Activated naive CD8-positive, alpha-beta T cell treated with anti-CD3 and anti-CD28 coated beads, Interleukin-2, amount 50 U/mL, for 16 hours (primary cell): ENCODE measurements at regions not wholly inside any gene's neighbourhood (a gene's known extent, or its start where the extent isn't known, plus 50 kb on each side); places are given as distances from the start of the nearest gene placed in this dataset.

ENCODE experiments used
- DNase-seq: peaks from one replicate; pipeline ENCODE4 v3.0.0-alpha.2; 2020; ENCODE audit warnings: low read depth, low spot score

DNA sequence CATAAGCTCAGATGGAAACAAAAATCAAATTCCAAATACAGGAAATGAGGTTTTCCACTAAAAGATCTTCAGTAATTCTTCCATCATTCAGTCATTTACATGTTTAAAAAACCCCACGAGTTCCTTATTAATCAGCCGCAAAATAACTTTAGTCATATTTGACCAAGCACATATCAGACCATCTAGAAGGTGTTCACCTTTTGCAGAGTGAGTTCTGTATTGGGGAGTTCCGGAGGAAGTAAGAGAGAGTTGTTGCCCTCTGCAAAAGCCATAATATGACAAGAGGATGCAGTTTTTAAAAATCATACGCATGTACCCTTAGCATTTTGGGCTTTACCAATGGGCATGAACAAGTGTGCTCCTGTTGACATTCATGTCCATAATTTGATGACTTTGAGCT, 61.6 kb downstream of the CCR1 start:
- no peak for DNase-seq

DNA sequence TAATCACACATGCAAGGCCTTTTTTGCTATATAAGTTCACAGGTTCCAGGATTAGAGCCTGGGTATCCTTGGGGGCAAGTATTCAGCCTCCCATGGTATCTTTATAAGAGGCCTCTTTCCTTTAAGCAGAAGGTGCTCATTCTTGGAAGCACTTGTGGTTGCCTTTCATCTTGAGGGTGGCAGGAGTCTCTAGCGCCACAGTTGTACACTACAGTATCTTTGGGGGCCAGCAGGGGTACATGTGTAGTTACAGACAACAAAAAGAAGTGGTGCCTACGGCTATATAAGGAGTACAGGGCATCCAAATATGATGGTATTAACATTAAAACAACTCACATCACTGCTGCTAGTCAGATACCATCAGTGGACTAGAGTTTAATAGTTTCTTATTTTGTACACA, 62.1 kb downstream of the CCR1 start:
- DNase-seq: no peak

DNA sequence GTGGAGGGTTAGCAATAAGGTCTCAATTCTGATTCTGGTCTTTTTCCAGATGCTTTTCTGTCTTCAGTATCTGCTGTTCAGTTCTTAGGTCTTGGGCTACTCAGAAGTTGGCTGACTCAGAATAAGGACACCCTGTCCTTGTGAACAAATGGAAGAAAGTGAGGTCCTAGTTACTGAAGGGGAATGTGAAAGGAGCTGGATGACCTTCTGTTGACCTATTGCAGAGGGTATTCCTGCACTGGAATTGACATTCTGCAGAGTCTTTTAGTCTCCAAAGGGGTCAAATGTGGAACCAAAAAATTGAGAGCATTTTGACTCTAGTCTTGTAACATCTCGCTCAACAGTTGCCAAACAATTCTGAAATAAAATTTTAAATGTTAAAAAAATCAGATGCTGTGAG, 63.0 kb downstream of the CCR1 start:
- no peak for DNase-seq

DNA sequence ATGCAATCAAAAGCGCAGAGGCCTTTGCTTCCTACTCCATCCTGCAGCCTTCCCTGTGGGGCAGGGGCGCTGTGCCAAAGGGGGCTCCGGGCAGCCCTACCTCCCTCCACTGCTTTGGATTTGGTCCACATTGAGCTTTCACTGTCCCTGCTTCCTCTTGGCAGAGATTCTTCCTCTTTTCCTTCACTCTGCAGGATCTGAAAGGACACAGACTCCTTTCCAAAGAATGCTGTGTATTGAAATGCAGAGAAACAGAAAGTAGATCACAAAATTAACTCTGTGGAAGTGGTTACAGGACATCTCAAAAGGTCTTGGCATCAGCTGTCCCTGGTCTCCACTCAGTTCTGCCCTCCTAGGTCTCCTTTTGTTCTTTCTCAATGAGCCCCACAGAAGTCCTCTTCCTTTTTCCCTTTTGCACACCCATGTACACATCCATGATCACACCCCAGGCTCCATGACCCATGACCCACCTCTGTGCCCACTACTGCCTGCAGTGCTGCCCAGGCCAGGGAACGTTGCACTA, 64.1 kb downstream of the CCR1 start:
- no peak for DNase-seq

DNA sequence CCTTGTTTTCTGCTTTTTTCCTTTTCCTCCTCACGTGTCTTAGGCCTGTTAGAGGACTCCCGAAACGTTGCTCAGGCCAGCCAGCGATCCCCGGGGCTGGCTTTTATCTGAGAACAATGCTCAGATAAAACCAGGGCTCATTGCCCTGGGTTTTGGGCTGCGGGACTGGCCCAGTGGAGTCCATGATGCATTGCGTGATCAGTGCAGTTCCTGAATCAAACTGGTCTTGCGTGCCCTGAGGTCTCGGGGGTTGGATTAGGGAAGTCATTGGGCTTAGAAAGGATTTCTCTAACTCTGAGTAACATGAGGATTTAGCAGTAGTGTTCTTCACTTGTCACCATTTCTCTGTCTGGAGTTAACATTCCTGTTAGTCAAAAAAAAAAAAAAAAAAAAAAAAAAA, 66.3 kb downstream of the CCR1 start:
- DNase-seq: no peak

DNA sequence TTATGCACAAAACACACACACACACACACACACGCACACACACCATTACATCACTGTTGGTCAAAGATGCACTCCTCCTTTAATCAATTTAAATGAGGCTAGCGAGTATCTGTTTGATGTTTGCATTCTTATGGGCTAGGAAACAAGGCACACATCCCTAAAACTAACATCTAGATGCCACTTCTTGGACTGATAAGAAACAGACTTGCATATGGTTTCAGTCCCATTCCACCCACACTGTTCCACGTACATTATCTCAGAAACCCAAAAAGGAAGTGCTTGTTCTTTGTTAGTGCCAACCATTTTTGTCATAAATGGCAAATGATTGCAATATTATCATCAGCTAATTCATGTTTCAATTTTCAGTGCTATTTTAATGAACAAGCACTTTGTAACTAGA, 69.5 kb downstream of the CCR1 start:
- DNase-seq: no peak

DNA sequence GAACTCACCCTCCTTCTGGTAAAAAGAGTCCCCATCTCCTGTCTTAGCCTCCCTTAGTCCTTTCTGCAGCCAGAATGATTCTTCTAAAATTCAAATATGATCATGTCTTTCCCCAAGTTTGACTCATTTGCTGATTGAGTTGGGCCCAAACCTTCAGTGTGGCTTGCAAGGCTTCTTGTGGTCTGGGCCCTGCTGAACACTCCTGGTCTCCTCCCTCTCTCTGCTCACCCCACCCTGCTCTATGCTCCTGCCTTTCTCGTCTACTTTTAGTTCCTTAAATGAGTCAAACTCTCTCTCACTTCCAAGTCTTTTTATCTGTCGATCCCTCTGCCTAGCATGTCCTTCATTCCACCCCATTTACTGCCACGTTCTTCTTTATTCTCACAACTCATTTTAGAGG, 72.6 kb downstream of the CCR1 start:
- DNase-seq: no peak

DNA sequence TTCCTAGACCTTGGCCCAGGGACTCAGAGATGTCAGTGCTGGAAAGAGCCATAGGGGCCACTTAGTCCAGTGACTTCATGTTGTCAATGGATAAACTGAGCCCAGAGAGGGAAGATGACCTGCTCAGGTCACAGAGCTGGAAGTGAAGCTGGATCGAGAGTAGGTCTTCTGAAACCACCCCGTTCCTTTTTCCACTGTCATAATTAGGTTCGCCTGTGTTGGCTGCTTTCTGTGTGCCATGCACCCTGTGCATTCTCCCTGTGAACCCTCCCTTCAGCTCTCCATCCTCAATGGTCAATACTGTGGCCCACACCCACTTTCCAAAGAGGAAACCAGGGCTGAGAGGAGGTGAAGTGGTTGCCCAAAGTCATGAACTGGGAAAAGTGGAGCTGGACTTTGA, 74.8 kb downstream of the CCR1 start:
- no peak for DNase-seq

DNA sequence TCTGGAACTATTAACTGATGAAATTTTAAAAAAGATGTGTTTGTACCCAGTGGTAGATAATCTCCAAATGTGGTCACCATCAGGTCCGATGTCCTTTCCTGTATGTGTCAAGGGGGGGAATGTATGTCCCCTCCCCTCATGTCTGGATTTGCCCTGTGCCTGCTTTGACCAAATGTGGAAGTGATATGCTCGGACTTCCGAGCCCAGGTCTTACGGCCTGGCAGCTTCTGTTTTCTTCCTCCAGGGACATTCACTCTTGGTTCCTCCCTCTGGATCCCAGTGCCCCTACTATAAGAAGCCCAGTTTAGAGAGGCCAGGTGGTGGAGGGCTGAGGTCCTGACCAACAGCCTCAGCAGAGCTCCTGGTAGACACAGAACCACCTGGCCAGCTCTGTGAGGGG, 75.5 kb downstream of the CCR1 start:
- DNase-seq: no peak

DNA sequence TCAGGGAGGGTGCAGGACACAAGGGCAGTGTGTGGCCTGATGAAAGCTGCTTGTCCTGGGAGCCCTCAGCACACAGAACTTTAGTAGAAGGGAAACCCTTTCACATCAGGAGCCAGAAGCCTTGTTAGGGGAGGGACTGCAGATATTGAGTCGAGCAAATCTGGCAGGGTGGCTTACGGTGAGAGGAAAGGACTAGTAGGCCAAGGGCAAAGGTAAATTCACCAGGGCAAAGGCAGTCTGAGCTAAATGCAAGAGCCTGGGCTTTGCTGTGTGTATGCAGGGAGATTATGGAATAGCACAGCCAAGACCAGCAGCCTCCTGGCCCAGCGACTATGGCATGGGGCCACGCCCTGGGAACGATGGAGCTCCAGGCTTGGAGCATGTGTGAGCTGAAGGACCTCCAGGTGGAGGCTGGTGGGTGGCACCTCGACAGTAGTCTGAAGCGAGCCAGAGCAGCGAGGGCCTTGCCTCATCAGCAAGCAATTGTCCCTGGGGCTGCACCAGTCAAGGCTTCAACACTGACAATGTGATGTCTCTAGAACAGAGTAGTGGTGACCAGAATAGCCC, 76.1 kb downstream of the CCR1 start:
- no peak for DNase-seq

DNA sequence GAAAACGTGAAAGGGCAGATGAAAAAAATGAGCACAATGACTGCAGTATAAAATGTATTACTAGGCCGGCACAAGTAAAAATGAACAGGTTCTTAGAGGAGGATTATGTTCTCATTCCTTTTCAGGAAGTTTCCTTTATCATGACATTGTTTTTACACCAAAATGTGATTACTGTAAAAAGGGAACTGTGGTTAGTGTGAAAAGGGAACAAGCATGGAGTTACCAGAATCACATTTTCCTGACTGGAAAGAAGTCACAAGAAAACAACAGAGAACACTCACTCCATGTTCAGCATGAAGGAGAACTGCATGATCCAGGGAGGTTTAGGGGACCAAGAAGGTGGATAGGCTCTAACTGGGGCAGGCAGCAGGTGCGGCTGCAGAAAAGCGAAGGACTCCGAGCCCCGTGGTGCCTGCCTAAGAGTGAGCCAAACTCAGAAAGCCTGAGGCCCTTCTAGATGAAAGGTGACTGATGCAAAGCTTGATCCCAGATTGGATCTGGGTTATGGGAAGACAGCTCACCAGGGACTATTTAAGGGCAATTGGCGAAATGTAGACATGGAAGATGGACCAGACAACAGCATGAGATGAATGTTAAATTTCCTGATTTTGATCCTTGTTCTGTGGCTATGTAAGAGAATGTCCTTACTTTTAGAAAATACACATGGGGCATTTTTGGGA, 77.3 kb downstream of the CCR1 start:
- DNase-seq: no peak

DNA sequence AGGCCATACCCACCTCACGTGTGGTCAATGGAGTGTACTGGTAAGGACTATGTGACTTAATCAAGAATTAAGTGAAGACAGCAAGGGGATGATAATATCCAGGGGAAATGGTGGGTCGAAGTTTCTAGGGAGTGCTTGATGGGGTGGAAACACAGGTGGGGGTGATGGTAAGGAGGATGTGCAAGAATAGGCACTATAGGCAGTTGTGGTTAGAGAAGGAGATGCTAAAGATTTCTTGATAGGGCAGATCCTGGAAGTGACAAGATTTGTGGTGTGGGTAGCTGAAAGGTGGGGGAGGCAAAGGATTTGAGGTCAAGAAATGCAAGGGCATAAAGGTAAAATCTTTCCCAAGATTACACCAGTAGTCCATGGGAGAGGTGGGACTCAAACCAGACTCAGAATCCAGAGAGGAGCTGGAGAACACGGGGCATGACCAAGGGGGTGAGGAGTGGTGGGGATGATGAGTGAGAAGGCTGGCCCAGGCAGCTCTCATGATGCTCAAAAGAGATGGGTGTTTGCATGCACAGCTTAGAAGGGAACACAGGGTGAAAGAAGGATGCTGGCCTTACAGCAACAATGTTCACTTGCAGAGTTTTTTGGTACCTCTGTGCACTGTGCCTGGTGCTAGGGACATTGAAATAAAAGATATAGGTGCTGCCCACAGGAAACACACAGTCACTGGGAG, 78.4 kb downstream of the CCR1 start:
- no peak for DNase-seq

DNA sequence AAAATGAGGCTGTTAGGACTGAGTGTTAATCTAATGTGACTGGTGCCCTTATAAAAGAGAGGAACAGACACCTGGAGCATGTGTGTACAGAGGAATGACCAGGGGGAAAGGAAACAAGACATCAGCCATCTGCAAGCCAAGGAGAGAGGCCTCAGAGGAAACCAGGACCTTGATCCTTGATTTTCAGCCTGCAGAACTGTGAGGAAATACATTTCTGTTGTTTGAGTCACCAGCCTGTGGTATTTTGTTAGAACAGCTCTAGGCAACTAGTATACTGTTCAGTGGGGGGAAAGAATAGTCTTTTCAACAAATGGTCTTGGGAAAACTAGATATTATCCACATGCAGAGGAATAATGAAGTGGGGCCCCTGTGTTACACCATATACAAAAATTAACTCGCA, 80.6 kb downstream of the CCR1 start:
- DNase-seq: no peak

DNA sequence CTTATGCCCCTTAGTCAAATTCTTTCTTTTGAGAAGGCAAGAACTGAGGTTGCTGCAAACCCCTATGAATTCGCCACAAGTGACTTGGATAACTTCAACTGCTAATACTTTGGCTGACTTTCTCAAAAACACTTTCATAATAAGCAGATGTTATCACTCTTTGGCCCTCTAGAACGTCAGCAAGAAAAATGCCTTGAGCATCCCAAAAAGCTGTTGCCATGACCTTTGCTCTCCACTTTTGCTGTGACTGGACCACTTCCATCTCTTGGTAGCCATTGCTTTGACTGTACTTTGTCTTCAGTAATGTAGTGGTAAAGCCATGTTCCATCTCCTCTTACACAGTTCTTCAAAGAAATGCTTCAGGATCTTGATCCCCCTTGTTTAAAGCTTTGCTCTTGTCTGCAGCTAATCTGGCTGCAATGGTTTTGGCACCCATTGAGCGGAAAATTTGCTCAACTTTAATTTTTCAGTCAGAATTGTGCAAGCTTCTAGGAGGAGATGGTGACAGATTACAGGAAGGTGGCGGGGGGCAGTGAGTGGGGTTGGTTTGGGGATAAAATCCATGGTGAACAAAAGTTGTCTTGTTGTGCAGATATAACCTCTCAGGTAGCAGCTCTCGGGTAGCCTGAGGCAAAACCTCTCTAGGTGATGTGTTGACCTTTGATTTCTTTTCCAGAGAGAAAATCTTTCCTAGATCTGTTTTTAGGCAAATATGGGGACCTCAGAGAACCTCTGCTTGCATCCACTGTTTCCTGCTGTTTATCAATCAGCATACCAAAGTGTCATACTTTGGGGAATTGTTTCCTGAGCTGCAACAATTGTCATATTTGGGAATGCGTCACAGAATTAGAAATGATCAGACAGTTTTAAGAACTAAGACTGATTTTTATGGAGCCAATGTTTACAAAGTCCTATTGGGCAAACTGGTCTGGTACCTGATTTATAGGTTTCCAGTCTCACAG, 83.6 kb downstream of the CCR1 start:
- no peak for DNase-seq

DNA sequence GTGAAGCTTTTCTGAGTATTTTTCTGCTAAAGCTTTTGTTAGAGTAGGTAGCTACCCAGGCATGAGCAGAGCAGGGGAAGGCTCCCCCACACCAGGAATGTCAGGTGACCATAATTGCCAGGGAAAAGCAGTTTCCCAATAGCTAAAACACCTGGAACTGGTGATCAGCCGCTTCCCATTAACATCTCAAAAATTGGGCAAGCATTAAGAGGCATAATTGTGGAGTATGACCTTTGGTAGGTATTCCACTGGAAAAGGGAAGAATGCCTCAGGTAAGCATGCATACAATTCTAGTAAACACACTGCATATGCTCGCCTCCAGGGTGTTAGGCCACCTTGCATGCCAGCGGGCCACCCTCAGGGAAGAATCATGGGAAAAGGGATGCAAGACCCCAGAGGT, 84.5 kb downstream of the CCR1 start:
- no peak for DNase-seq

DNA sequence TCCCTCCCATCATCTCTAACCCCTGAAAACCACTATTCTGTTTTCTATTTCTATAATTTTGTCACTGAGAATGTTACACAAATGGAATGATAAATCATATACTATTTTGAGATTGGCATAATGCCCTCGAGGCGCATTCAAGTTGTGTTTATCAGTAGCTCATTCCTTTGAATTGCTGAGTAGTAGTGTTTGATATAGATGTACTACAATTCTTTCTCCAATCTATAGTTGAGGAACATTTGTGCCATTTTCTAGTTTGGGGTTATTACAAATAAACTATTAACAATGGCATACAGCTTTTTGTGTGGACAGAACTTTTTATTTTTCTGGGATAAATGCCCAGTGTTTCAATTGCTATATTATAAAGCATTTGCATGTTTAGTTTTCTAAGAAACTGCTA, 86.0 kb downstream of the CCR1 start:
- no peak for DNase-seq

DNA sequence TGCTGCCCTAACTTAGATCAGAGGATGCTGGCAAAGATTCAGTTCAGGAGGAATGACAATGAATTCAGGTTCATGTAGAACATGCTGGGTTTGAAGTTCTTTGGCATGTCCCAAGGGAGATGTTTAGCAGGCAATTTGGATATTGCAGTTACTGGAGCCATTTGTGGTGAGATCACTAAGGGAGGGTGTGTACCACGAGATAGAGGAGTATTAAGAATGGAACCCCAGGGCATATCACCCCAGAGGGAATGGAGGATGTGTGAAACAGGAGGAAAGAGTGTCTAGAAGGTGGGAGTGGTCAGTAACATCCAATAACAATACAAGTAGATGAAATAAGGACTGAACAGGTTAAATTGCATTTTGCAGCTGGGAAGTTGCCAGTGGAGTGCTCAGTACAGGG, 87.1 kb downstream of the CCR1 start:
- DNase-seq: no peak

DNA sequence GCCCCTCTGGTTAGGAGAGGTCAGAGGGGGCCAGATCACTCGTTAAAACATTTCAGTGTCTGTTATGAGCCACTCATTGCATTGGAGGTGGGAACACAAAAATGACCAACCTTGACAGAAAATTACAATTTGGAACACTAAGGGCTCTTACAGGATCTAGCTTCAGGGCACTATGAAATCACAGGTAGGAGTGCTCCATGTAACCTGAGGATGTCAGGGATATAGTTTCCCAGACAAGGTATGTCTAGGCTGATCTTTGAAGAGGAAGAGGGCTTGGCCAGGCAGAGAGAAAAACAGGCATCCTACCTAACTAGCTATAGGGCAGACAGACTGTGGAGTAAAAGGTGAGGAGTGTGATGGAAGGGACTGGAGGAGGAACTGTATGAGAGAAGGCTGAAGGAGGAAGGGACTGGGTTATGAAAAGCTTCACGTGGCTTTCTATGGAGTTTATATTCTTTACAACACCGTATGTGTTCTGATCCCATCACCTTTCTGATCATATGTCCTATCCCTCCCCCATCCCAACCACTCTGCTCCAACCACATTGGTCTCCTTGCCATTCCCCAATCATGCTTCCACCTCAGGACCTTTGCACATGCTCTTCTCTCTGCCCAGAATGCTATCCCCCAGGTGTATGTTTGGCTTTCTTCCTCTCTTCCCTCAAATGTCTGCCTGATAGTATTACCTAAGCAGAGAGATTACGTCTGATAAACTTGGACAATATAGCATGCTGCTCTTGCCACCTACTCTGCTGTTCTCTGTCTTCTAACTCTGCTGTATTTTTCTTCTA, 88.2 kb downstream of the CCR1 start:
- no peak for DNase-seq

DNA sequence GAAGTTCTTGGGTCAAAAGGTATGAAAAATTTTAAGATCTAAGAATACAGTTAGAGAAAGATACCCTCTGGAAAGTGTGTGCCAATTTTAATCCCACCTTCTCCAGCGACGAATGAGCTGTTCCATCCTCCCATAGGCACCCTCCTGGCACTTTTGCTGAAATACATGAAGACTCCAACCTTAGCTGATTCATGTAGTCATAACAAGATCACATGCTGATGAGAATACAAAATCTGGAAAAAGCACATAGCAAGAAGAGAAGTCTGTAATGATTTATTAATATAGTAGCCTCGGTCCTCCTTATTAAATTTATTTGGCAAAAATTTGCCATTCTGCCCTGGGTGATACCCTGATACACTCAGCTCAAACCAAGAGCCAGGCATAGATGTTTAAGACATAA, 88.9 kb downstream of the CCR1 start:
- no peak for DNase-seq

DNA sequence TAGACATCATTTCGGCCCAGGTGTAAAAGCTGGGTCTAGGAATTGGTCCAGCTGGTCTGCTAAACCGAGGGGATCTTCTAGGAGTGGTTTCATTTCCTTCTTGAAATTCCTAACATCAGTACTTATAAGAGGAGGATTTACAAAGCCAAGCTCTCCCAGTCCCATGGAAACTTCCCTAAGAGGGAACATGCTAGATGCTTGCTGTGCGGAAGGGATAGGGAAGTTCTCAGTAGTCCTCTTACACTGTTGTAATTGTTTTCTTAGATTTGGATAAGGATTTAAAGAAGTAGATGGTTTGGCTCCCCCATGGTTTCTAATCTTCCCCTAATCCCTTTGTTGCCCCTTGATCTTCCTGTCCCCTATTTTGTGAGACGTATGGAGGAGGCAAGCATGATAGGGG, 89.7 kb upstream of the XCR1 start:
- no peak for DNase-seq

DNA sequence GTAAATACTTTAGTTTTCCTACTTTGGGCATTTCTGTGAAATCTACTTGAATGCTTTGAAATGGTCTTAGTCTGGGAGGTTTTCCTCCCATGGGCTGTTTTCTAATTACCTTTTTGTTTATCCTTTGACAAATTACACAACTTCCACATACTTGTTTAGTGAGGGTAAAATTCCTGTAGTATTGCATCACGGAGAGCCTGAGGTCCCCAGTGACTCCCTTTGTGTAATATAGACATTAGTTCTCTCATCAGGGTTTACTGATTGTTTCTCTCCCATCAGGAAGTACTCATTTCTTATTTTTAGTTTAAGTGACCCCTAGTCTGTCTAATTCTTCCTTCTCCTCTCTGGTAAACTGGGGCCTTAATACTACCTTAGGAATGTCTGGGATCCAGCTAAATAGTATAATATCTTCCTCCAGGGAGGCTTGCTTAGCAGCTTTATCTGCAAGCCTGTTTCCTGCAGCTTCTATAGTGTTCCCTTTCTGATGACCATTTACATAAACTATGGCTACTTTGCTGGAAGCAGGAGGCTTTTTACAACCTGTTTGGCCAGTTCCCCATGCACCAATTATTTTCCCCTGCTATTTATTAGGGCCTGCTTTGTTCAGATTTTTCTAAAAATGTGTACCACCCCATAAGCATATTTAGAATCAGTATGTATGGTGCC, 87.2 kb upstream of the XCR1 start:
- no peak for DNase-seq
